ENCODE measurements at regions not wholly inside any gene's neighbourhood (a gene's known extent, or its start where the extent isn't known, plus 50 kb on each side); places are given as distances from the start of the nearest gene placed in this dataset.

DNA sequence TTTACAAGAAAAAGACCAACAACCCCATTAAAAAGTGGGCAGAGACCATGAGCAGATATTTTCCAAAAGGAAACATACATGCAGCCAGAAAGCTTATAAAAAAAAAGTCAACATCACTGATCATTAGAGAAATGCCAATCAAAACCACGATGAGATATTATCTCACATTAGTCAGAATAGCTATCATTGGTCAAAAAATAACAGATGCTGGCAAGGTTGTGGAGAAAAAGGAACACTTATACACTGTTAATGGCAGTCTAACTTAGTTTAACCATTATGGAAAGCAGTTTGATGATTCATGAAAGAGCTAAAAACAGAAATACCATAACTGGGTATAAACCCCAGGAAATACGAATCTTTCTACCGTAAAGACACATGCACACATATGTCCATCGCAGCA, 76.3 kb downstream of the SUCNR1 start:
- TF ChIP-seq POLR2A (IDR thresholded peaks at IDR 0.05) (no peak), CTCF (IDR thresholded peaks at IDR 0.05) (no peak)
